Glomerular visceral epithelial cell (primary cell): ENCODE measurements at regions not wholly inside any gene's neighbourhood (a gene's known extent, or its start where the extent isn't known, plus 50 kb on each side); places are given as distances from the start of the nearest gene placed in this dataset.

Source experiments
- DNase-seq: peaks from one replicate; pipeline ENCODE4 v3.0.0-alpha.2; 2016; ENCODE audit errors: extremely low spot score

GRCh38 chr14:34350903-34351302 is 111.1 kb downstream of the SPTSSA start:
- no peak for DNase-seq

GRCh38 chr14:34348592-34348991 is 113.4 kb downstream of the SPTSSA start:
- DNase-seq = no peak

GRCh38 chr14:34347683-34348082 is 114.4 kb downstream of the SPTSSA start:
- no peak for DNase-seq

GRCh38 chr14:34345718-34346465 is 116.1 kb downstream of the SPTSSA start:
- no peak for DNase-seq

- no peak for DNase-seq
Observed at GRCh38 chr14:34344318-34344717, 117.7 kb downstream of the SPTSSA start.

- DNase-seq = no peak
Observed at GRCh38 chr14:34340025-34340625, 121.9 kb downstream of the SPTSSA start.

- DNase-seq = no peak
Observed at GRCh38 chr14:34338056-34338455, 124.0 kb downstream of the SPTSSA start.

GRCh38 chr14:34336501-34336900 is 125.5 kb downstream of the SPTSSA start:
- DNase-seq = no peak

GRCh38 chr14:34335968-34336367 is 126.1 kb downstream of the SPTSSA start:
- DNase-seq = no peak

GRCh38 chr14:34334329-34334728 is 127.7 kb downstream of the SPTSSA start:
- no peak for DNase-seq

- DNase-seq = peak; percentile 61
Observed at GRCh38 chr14:34331728-34332623, 130.1 kb downstream of the SPTSSA start.

- no peak for DNase-seq
Observed at GRCh38 chr14:34330846-34331245, 131.2 kb downstream of the SPTSSA start.

- no peak for DNase-seq
Observed at GRCh38 chr14:34329301-34329700, 132.7 kb downstream of the SPTSSA start.

GRCh38 chr14:34328178-34328577 is 133.9 kb downstream of the SPTSSA start:
- DNase-seq = no peak

- no peak for DNase-seq
Observed at GRCh38 chr14:34325493-34325892, 136.5 kb downstream of the SPTSSA start.

- DNase-seq = peak; percentile 38
Observed at GRCh38 chr14:34324363-34324795, 137.7 kb downstream of the SPTSSA start.

GRCh38 chr14:34322940-34323418 is 139.1 kb downstream of the SPTSSA start:
- peak; percentile 61 for DNase-seq

GRCh38 chr14:34319140-34319539 is 142.9 kb downstream of the SPTSSA start:
- no peak for DNase-seq

- no peak for DNase-seq
Observed at GRCh38 chr14:34318014-34318413, 144.0 kb downstream of the SPTSSA start.

- DNase-seq = no peak
Observed at GRCh38 chr14:34310724-34311123, 151.3 kb downstream of the SPTSSA start.

- no peak for DNase-seq
Observed at GRCh38 chr14:34303811-34304210, 158.2 kb downstream of the SPTSSA start.

GRCh38 chr14:34302654-34303053 is 159.4 kb downstream of the SPTSSA start:
- DNase-seq = no peak
